ENCODE measurements at regions not wholly inside any gene's neighbourhood (a gene's known extent, or its start where the extent isn't known, plus 50 kb on each side); places are given as distances from the start of the nearest gene placed in this dataset.

DNA sequence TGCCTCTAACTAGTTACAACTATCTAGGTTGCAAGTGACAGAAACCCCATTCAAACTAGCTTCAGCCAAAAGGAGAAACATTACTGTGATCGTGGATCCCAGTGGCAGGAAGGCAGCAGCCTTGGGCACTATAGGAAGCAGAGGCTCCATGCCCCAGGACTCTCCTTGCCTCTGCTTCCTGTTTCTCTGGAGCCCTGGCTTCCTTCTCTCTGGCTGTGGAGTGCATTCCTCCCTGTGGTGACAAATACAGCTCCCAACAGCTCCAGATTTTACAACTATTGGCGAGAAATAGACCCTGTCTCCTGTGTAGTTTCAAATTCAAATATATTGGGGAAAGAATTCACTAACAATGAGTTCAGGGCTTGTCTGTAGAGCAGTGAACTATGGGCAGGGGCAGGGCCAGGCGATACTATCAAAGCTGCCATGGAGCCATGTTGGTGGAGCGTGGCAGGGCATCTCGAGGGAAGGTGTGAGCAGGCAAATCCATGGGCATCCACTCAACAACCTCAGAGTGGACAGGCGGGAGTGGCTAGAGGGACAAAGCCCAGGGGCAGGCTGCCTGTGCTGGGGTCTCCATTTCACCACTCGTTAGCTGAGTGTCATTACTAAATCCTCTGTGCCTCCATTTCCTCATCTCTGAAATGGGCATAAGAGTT is 189.5 kb downstream of the ERCC6L2 start:
- no peak for TF ChIP-seq CTCF (IDR thresholded peaks at IDR 0.05 in 4 of 5, conservative IDR thresholded peaks at IDR 0.05 in 1 of 5)
- TF ChIP-seq POLR2A (IDR thresholded peaks at IDR 0.05), result no peak

All from gastrocnemius medialis (tissue), 4 donors.